ENCODE measurements at regions not wholly inside any gene's neighbourhood (a gene's known extent, or its start where the extent isn't known, plus 50 kb on each side); places are given as distances from the start of the nearest gene placed in this dataset.

DNA sequence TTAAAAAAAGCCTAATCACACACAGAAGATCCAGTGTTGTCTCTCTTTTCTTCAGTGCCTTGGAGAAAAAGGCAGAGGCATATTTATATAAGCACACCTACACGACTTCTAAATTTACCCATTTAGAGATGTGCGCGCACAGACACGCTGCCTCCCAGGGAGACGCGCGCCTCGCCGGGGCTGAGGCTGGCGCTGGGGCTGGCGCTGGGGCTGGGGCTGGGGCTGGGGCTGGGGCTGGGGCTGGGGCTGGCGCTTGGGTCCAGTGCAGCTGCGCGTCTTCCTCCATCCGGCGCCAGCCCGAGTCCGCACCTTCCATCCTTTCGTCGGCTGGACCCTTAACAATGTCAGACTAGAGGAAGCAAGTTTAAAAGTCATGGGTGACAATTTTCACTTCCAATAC, 118.4 kb upstream of the ARID2 start:
- in situ Hi-C loops (cut with HindIII; ENCODE audit: low pct_unique_long_range_greater_than_20kb, low sequenced_read_pairs): no loop called here
- DNase-seq (ENCODE audit: low read depth, low spot score): no peak

DNA sequence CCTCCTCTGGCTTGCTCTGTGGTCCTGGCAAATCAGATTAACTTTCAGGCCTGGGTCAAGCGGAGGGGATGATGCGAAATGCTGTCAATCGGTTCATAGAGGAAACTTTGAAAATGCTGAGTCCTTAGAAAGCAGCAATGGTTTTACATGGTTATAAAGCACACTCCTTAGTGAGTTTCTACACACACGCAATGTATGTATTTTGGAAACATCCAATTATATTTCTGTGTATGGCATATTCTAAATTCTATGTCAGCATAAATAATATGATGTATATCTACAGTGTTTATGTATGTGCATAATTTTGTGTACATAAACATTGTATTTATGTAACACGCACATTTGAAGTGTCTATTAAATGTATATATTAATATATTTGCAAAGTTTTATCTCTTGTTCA, 118.0 kb upstream of the ARID2 start:
- no peak for DNase-seq (ENCODE audit: low read depth, low spot score)
- in situ Hi-C loops (cut with HindIII; ENCODE audit: low pct_unique_long_range_greater_than_20kb, low sequenced_read_pairs): no loop called here

DNA sequence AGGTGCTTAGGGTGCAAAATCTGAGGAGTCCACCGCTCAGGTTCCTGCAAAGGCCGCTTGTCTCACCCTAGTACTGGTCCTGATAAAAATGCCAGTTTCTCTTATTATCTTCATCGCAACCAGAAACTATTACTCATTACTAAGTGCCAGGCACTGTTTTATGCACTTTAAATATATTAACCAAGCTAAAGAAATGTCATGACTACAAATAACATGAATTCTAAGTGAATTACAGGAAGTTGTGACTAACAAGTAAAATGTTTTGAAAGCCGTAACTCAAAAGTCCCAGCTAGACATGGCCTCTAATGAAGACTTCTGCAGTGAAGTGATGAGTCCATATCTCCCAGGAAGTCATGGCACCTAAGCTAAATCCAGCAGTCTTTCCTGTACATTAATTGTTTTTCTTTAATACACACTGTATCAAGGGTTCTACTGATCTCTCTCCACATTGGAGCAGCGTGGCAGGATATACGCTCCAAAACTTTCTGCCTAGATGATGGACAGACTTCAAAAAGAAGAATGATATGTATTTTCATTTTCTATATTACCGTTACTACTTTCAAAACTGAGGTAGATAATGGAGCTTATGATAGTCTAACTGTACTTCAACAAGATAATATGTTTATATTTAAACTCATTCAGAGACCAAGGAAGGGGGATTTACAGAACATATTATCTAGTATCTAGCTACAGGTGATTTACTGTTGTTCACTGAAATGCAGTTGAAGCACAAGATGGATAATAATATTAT, 117.3 kb upstream of the ARID2 start:
- no peak for DNase-seq (ENCODE audit: low read depth, low spot score)

DNA sequence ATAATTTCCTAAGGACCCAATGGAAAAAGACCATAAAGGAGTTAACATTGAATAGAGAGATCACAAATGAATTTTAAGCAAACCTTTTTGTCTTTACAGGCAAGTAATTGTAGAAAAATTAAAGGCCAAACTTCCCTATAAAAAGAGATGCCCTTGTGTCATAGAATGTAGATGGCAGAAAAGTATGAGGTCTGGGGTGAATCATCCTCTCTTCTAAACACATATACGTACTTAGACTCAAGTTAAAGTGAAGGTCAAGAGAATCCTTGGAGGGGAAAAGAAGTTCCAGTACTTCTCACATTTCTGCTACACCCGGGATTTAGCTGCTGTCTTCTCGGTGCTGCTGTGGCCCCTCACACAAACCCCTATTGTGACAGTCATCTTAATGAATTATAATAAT, 116.2 kb upstream of the ARID2 start:
- in situ Hi-C loops (cut with HindIII; ENCODE audit: low pct_unique_long_range_greater_than_20kb, low sequenced_read_pairs): no loop called here
- DNase-seq (ENCODE audit: low read depth, low spot score): no peak

More for the DNA sequence above, 117.3 kb upstream of the ARID2 start:
- in situ Hi-C loops (cut with HindIII; ENCODE audit: low pct_unique_long_range_greater_than_20kb, low sequenced_read_pairs): no loop called here

DNA sequence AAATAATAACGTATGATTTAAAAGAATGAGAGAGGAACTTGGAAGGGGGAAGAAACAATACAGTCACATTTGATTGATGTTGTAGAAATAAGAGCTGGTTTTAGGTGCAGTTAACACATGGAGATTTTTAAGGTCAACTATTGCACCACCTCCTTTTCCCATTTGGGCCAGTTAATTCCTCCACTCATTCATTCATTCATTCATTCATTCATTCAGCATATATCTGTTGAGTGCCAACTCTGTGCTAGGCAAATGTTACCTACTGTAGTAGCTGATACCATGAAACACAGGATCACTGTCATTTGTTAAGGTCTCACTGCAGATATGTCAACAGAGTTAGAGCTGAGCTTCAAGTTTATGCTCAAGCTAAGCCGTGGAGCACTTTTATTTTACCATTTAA, 115.7 kb upstream of the ARID2 start:
- no peak for DNase-seq (ENCODE audit: low read depth, low spot score)
- in situ Hi-C loops (cut with HindIII; ENCODE audit: low pct_unique_long_range_greater_than_20kb, low sequenced_read_pairs): no loop called here

DNA sequence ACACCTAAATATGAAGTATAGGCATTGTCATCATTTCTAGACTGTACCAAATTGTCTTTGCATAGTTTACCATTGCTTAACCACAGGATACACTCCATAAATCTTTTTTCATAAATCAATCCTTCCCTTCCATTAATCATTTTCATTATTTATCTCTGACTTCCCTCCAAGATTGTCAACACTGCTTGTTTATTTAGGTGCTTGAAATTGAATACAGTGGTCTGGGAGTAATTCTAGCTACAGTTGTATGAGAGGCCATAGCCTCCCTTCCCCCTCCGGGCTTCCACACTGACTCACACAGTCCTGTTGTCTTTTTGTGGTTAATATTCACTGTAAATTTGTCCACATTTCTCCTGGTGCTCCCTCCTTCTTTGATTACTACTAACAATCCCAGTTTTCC, 114.2 kb upstream of the ARID2 start:
- in situ Hi-C loops (cut with HindIII; ENCODE audit: low pct_unique_long_range_greater_than_20kb, low sequenced_read_pairs): no loop called here
- peak; percentile 25 for DNase-seq (ENCODE audit: low read depth, low spot score)

DNA sequence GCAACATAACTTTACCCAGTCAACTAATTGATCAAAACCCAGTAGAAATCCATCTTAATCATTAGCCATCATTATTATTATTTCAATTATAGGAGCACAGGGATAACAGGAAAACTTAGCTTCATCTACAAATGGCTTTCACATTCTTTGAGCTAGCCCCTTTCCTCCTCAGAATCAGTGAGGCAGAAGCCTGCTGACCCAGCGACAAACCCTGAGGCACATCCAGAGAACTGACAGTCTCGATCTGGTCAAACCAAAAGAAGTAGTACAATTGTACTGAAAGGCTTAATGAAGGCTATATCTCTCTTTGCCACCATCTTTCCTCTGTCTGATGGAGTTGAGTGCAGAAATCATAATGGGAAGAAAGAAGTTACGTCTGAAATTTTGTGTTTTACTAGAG, 109.8 kb upstream of the ARID2 start:
- in situ Hi-C loops (cut with HindIII; ENCODE audit: low pct_unique_long_range_greater_than_20kb, low sequenced_read_pairs): no loop called here

DNA sequence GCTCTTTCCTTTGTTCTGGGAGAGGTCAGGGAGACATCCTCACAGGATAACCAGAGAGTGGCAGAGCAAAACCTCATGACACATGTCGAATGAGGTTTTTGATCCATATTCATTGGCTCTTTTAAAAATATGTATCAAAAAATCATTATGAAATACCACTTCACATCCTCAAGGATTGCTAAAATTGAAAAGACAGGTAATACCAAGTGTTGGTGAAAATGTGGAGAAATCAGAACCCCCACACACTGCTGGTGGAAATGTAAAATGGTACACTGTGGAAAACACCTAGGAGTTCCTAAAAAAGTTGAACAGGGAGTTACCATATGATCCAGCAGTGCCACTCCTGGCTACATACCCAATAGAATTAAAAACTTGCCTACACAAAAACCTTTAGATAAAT, 107.8 kb upstream of the ARID2 start:
- no peak for DNase-seq (ENCODE audit: low read depth, low spot score)
- in situ Hi-C loops (cut with HindIII; ENCODE audit: low pct_unique_long_range_greater_than_20kb, low sequenced_read_pairs): no loop called here

More for the DNA sequence above, 109.8 kb upstream of the ARID2 start:
- no peak for DNase-seq (ENCODE audit: low read depth, low spot score)

DNA sequence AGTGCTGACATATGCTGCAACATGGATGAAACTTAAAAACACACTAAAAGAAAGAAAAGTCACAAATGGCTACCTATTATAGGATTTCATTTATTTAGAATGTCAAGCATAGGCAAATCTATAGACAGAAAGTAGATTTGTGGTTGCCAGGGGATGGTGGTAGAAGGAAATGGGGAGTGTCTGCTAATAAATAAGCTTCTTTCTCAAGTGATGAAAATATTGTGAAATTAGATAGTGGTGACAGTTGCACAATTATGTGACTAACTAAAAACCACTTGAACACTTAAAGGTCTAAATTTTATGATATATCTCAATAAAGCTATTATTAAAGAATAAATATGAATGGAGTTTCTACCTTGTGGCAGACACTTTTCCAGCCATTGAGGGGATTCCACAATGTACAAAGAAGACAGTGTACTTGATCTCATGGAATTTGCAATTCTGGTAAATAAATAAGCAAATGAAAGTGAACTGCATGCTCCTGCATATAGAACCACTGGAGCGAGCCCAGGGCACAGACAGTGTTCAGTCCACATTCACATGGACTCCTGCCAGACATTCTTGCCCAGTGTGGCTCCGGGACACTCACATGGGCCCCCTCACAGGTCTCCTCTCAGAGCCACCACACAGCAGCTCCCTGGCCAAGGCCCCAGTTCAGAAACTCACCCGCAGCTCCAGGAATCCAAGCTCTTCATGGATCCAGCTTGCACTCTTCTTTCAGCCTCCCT, 107.1 kb upstream of the ARID2 start:
- DNase-seq (ENCODE audit: low read depth, low spot score): no peak
- in situ Hi-C loops (cut with HindIII; ENCODE audit: low pct_unique_long_range_greater_than_20kb, low sequenced_read_pairs): no loop called here

DNA sequence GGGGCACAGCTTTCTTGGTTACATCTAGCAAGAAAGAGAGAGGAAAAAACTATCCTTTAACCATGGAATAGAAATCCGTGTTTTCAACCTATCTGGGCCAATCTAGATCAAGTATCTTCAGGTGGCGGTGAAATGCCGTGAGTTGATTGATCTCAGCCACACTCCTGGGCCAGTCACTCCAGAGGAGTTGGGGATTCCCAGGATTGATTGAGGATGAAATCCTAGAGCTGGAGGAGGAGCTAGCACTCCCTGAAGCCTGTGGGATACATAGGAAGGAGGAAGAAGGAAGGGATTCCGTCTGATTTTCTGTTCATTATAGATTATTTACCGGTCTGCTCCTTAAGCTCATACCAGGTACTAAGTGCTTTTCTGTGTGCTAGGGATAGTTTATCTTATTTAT, 106.3 kb upstream of the ARID2 start:
- no peak for DNase-seq (ENCODE audit: low read depth, low spot score)
- in situ Hi-C loops (cut with HindIII; ENCODE audit: low pct_unique_long_range_greater_than_20kb, low sequenced_read_pairs): no loop called here

DNA sequence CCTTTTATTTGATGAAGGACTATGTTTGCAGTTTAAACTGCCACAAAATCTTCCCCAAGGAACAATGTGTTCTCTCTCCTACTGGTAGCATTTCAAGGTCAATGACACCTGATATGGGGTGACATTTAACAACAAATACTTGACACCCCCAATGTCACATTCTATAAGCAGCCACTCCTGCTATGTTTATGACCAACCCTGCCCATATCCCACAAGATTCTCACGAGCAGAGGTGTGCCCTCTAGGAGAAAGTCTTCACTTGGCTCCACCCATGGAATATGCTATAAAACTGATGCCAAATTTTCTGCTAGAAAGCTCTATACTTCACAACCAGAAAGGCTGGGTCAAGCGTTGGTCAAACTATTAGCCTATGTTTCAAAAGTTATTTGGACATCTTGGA, 105.6 kb upstream of the ARID2 start:
- DNase-seq (ENCODE audit: low read depth, low spot score): no peak
- in situ Hi-C loops (cut with HindIII; ENCODE audit: low pct_unique_long_range_greater_than_20kb, low sequenced_read_pairs): no loop called here

DNA sequence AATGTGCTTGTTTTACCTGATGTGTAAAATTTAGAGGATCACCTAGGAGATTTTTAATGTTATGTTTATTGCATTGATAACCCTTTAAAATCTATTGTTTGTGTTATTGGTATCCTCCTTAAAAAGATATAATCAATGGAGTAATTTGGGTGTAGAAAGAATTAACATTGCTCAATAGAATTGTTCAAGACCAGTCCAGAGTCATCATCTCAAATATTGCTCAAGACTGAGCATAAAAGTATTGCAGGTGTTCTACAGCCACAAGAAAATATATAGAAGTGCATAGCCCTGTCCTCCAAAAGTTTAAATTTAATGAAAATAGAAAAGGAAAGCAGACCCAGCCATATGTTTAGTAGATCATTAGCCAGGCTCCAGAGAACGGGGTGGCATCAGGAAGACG, 102.5 kb upstream of the ARID2 start:
- in situ Hi-C loops (cut with HindIII; ENCODE audit: low pct_unique_long_range_greater_than_20kb, low sequenced_read_pairs): no loop called here
- no peak for DNase-seq (ENCODE audit: low read depth, low spot score)

DNA sequence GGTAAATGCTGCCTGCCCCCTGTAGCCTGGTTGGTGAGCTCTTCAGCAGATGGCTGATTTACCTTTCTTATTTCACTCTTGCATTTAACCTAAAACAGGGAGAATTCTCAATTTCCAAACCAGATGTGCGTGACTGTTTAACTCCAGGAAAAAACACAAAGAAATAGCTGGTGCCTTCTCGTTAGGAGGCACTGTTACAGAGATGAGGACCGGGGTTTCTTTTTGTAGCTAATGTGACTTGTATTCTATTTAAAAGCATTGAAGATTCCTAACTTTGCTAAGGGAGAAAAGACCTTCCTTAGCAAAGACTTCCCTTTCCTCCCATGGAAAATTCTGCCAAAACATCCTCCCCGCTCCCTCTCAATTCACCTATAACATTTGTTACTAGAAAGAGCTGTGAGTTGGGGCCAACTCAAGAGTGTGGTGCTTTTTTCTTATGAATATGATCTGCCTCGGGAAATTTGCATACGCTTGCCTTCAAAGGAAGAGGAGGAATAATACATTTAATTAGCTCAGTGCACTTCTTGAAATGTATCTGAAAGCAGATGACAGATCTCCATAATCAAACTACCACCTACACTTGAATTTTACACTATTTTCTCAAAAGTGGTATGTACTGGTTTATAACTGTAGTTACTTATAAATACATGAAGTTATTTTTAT, 102.0 kb upstream of the ARID2 start:
- no peak for DNase-seq (ENCODE audit: low read depth, low spot score)
- in situ Hi-C loops (cut with HindIII; ENCODE audit: low pct_unique_long_range_greater_than_20kb, low sequenced_read_pairs): no loop called here

DNA sequence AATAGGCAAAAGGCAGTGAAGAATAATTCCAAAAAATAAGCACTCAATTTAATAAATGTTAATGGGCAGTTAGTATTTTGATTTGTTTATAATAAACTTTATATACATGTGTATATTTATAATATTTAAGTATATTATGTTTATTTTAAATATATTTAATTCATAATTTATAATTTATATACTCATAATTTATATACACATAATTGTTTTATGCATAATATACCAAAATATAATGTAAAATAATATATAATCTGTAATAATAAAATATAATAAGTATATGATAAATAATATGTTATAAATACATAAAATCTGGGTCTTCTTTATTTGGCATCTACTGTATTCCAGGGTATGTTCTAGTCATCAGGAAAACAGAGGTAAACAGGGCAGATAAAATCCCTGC, 100.2 kb upstream of the ARID2 start:
- in situ Hi-C loops (cut with HindIII; ENCODE audit: low pct_unique_long_range_greater_than_20kb, low sequenced_read_pairs): no loop called here
- no peak for DNase-seq (ENCODE audit: low read depth, low spot score)

DNA sequence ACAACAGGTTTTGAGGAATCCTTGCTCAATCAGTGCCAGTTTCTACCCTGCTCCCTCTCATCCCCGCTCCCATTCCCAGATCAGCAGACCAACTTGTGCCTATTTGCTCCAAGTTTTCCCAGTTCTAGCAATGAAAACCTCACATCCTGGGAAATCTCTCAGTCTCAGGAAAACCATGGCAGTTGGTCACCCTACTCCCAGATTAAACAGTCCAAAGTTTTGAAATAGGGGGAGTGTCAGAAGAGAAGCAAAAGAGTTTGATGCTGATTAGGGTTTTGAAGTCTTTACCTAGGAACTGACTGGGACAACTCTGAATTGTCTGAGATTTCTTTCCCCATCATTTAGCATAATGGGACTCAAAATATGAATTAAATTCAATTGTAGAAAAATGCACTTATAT, 95.8 kb upstream of the ARID2 start:
- no peak for DNase-seq (ENCODE audit: low read depth, low spot score)
- in situ Hi-C loops (cut with HindIII; ENCODE audit: low pct_unique_long_range_greater_than_20kb, low sequenced_read_pairs): no loop called here

DNA sequence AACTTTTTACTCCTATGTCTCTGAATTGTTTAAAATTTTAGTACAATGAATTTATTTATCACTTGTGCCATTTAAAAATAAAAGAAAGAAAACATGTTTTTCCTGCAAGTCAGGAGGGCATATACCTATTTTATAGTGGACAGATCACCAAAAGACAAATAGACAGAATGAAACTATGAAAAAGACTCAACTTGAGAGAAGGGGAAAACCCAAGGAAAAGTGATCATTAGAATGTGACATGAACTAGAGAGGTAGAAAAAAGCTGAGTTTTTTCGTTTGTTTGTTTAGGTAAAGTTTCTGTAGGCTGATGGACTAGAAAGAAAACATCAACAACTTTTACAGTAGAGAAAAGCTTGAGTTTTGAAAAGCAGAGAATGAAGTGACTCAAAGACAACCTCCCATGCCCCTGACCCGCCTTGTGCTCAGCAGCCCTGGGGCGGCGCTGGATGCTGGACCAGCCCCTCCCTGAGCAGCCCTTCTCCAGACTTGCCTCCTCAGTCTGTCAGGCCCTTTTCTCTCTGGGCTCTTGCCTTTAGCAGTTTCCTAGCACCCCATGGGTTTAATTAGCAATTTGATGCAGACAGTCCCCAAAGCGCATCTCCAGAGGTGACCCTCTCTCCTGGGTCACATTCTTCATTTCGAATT, 95.1 kb upstream of the ARID2 start:
- in situ Hi-C loops (cut with HindIII; ENCODE audit: low pct_unique_long_range_greater_than_20kb, low sequenced_read_pairs): no loop called here
- DNase-seq (ENCODE audit: low read depth, low spot score): no peak

DNA sequence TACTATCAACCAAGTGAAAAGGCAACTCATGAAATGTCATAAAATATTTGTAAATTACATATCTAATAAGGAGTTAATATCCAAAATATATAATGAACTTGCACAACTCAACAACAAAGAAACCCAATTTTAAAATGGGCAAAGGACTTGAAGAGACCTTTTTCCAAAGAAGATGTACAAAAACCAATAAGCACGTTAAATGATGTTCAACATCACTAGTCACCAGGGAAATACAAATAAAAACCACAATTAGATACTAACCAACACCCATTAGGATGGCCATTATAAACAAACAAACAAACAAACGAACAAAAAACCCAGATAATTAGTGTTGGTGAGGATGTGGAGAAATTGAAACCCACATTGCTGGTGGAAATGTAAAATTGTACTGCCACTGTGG, 92.3 kb upstream of the ARID2 start:
- in situ Hi-C loops (cut with HindIII; ENCODE audit: low pct_unique_long_range_greater_than_20kb, low sequenced_read_pairs): no loop called here
- no peak for DNase-seq (ENCODE audit: low read depth, low spot score)

DNA sequence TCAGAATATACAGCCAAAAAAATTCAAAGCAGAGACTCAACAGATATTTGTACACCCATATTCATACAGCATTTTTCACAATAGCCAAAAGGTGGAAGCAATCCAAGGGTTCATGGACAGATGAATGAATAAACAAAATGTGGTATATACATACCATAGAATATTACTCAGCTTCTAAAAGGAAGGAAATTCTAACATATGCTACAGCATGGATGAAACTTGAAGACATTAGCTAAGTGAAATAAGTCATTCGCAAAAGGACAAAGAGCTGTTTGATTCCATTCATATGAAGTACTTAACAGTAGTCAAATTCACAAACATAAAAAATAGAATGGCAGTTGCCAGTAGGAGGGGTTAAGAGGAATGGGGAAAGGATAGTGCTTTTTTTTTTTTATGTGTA, 91.8 kb upstream of the ARID2 start:
- peak; percentile 74 for DNase-seq (ENCODE audit: low read depth, low spot score)
- in situ Hi-C loops (cut with HindIII; ENCODE audit: low pct_unique_long_range_greater_than_20kb, low sequenced_read_pairs): no loop called here
